ENCODE measurements at regions not wholly inside any gene's neighbourhood (a gene's known extent, or its start where the extent isn't known, plus 50 kb on each side); places are given as distances from the start of the nearest gene placed in this dataset.

DNA sequence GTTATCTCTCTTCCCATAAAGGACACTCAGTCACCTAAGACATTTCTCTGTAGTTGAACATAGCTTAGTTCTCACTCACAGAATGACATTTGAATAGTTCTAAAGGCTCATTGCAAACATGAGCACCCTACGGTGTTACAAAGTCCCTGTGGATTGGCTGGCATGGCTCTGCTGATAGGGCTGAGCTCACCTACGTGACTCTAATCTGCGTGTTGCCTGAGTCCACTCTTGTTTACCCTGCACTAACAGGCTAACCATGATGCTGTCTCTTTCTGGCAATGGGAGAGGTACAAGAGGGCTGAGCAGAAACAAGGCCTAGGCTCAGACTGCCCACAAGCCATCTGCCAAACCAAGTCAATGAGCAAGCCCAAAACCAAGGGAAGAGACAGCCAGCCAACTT is 103.6 kb downstream of the PALM2AKAP2 start:
- RAD21 ChIA-PET (ENCODE audit: unreplicated experiment) = no interaction called here
- Histone ChIP-seq H4K20me1 (ENCODE audit: control insufficient read depth, insufficient read depth) (no peaks in the 10 kb centered on the region), H3K27ac (ENCODE audit: control insufficient read depth, insufficient read depth) (no peak overlapping the region), H2AFZ (ENCODE audit: control insufficient read depth, low read depth, low read length) (no peak overlapping the region), H3K9me3 (replicated peaks; ENCODE audit: control insufficient read depth, insufficient read depth, low read length) (no peaks in the 10 kb centered on the region), H3K36me3 (ENCODE audit: control insufficient read depth in 2 of 2, insufficient read depth in 2 of 2, low read length in 1 of 2) (no peaks in the 10 kb centered on the region), H3K9ac (ENCODE audit: control insufficient read depth, insufficient read depth, low read length) (no peak overlapping the region), H3K4me2 (ENCODE audit: control insufficient read depth, insufficient read depth) (no peak overlapping the region), H3K79me2 (ENCODE audit: control insufficient read depth, insufficient read depth, low read length) (no peaks in the 10 kb centered on the region), H3K4me3 (no peak overlapping the region), H3K27me3 (replicated peaks in 1 of 2; ENCODE audit: control insufficient read depth in 2 of 2, insufficient read depth in 2 of 2, low read length in 1 of 2) (no peaks in the 10 kb centered on the region), H3K4me1 (ENCODE audit: control insufficient read depth, insufficient read depth, low read length) (peaks cover 15% of the 10 kb centered on the region)
- 81% methylated on average over 3 of the region's 3 CpGs for WGBS (ENCODE audit: insufficient coverage, insufficient replicate concordance, low lambda C conversion rate, missing lambda C conversion rate)
- POLR2A ChIA-PET = no interaction called here
- in situ Hi-C loops (cut with MboI) (loop anchor here (25.0 kb wide), 1 partner anchor 729 kb away; no protein-coding TSS in a partner anchor), intact Hi-C loops (cut with micrococcal nuclease; ENCODE audit: unreplicated experiment) (no loop called here)
- SMC1A ChIA-PET (ENCODE audit: uncharacterized antibody, unreplicated experiment) = interaction anchor here (1.4 kb wide), 1 partner anchor 10 kb away, joined by 4 read pairs; no protein-coding TSS in a partner anchor
- ATAC-seq (no peak), DNase-seq (ENCODE audit: low read depth, low spot score) (no peak), FAIRE-seq (no peak)
- BruUV-seq (replicated peaks) = no TSS peak
- CTCF ChIA-PET = interaction anchor here (1.0 to 2.2 kb wide), 4 partner anchors 10 to 335 kb away, joined by 3 to 9 read pairs (median 4); no protein-coding TSS in a partner anchor
- TF ChIP-seq HDAC6 (IDR thresholded peaks at IDR 0.05; ENCODE audit: unreplicated experiment) = no peak
- no peak for TF ChIP-seq NFYA (IDR thresholded peaks at IDR 0.05; ENCODE audit: borderline replicate concordance, low read depth, low read length)
- no peak for TF ChIP-seq CBX3 (IDR thresholded peaks at IDR 0.05; ENCODE audit: borderline replicate concordance, low read depth)
- TF ChIP-seq TCF12 (IDR thresholded peaks at IDR 0.05; ENCODE audit: low read depth, low read length) = no peak
- TF ChIP-seq BACH1 (IDR thresholded peaks at IDR 0.05; ENCODE audit: borderline replicate concordance) = no peak
- no peak for TF ChIP-seq NR2C1 (IDR thresholded peaks at IDR 0.05)
- TF ChIP-seq, protein P1, sequence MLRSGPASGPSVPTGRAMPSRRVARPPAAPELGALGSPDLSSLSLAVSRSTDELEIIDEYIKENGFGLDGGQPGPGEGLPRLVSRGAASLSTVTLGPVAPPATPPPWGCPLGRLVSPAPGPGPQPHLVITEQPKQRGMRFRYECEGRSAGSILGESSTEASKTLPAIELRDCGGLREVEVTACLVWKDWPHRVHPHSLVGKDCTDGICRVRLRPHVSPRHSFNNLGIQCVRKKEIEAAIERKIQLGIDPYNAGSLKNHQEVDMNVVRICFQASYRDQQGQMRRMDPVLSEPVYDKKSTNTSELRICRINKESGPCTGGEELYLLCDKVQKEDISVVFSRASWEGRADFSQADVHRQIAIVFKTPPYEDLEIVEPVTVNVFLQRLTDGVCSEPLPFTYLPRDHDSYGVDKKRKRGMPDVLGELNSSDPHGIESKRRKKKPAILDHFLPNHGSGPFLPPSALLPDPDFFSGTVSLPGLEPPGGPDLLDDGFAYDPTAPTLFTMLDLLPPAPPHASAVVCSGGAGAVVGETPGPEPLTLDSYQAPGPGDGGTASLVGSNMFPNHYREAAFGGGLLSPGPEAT (IDR thresholded peaks at IDR 0.05; ENCODE audit: low read depth) = no peak
- TF ChIP-seq SMAD1 (IDR thresholded peaks at IDR 0.05; ENCODE audit: low read depth, partially characterized antibody) = no peak
- no peak for TF ChIP-seq BHLHE40 (IDR thresholded peaks at IDR 0.05; ENCODE audit: borderline replicate concordance in 1 of 2, low read depth in 2 of 2, low read length in 1 of 2)
- no peak for TF ChIP-seq YY1 (IDR thresholded peaks at IDR 0.05; ENCODE audit: low read depth, low read length)
- no peak for TF ChIP-seq FOXK2 (IDR thresholded peaks at IDR 0.05)
